Mucosa of descending colon (tissue), 3 donors: ENCODE measurements at regions not wholly inside any gene's neighbourhood (a gene's known extent, or its start where the extent isn't known, plus 50 kb on each side); places are given as distances from the start of the nearest gene placed in this dataset.

Experiments used
- ATAC-seq: fragments of 200-7000 bp; cut with Tn5 transposase; one replicate; pipeline ENCODE4 v1.9.1; 2020; ENCODE audit warnings: mild to moderate bottlenecking, moderate library complexity
- DNase-seq, 3 donors: peaks; one replicate each; pipeline ENCODE4 v3.0.0-alpha.2; 2020
- H3K36me3 ChIP-seq: fragments of 200-600 bp; one replicate; pipeline ENCODE4 v1.8.0; 2021; ENCODE audit warnings: low read depth, mild to moderate bottlenecking
- H3K4me1 ChIP-seq: fragments of 200-600 bp; one replicate; pipeline ENCODE4 v1.8.0; 2021; ENCODE audit warnings: low read depth, mild to moderate bottlenecking
- H3K4me3 ChIP-seq: fragments of 200-600 bp; one replicate; pipeline ENCODE4 v1.8.0; 2021; ENCODE audit warnings: mild to moderate bottlenecking
- H3K9me3 ChIP-seq: fragments of 200-600 bp; one replicate; pipeline ENCODE4 v1.8.0; 2021; ENCODE audit warnings: mild to moderate bottlenecking
- intact Hi-C, 2 donors: fragments of 100-400 bp; cut with DNase I in 1 of 2; cut with micrococcal nuclease in 1 of 2; formaldehyde crosslinking; loops; one replicate each; pipeline versions ENCODE4 v1.11.0 to v1.11.1; 2022; cut with DNase I, micrococcal nuclease
- TF ChIP-seq, protein P1 (sequence below): fragments of 200-600 bp; IDR thresholded peaks from one replicate; pipeline ENCODE4 v1.8.0; 2022; ENCODE audit warnings: antibody characterized with exemption, mild to moderate bottlenecking
- donor health status: DM: no; HTN: no; CAD: no; lungs with moderate emphysema.
- donor health status: DM: no; HTN: no; CAD: no.
- donor health status: DM: no; HTN: yes; CAD: no.

DNA sequence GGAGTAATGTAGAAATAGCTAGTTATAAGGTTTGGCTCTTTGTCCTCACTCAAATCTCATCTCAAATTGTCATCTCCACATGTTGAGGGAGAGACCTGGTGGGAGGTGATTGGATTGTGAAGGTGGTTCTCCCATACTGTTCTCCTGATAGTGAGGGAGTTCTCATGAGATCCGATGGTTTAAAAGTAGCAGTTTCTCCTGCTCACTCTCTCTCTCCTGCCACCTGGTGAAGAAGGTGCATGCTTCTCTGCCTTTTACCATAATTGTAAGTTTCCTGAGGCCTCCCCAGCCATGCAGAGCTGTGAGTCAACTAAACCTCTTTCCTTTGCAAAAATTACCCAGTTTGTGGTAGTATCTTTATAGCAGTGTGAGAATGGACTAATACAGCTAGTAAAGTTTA, 849.4 kb downstream of the DACH1 start:
- no peak for DNase-seq
- Histone ChIP-seq H3K36me3 (no peaks in the 10 kb centered on the region), H3K4me1 (no peaks in the 10 kb centered on the region), H3K9me3 (no peaks in the 10 kb centered on the region), H3K4me3 (no peak overlapping the region)
- no peak for ATAC-seq
- TF ChIP-seq, protein P1, sequence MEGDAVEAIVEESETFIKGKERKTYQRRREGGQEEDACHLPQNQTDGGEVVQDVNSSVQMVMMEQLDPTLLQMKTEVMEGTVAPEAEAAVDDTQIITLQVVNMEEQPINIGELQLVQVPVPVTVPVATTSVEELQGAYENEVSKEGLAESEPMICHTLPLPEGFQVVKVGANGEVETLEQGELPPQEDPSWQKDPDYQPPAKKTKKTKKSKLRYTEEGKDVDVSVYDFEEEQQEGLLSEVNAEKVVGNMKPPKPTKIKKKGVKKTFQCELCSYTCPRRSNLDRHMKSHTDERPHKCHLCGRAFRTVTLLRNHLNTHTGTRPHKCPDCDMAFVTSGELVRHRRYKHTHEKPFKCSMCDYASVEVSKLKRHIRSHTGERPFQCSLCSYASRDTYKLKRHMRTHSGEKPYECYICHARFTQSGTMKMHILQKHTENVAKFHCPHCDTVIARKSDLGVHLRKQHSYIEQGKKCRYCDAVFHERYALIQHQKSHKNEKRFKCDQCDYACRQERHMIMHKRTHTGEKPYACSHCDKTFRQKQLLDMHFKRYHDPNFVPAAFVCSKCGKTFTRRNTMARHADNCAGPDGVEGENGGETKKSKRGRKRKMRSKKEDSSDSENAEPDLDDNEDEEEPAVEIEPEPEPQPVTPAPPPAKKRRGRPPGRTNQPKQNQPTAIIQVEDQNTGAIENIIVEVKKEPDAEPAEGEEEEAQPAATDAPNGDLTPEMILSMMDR: no peak
- intact Hi-C loops: no loop called here

DNA sequence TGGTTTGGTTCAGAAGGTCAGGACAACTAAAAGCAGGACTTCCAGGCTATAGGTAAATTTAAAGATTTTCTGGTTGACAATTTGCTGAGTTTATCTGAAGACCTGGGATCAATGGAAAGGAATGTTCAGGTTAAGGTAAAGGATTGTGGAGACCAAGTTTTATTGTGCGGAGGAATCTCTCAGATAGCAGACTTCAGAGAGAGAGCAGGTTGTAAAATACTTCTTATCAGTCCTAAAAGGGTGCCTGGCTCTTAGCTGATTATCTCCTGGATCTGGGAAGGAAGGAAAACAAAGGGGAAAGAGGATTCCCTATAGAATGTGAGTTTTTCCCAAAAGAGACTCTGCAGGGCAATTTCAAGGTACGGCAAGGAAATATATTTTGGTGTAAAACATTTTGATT, 851.5 kb downstream of the DACH1 start:
- no peak for ATAC-seq
- Histone ChIP-seq H3K4me3 (no peak overlapping the region), H3K9me3 (no peaks in the 10 kb centered on the region), H3K36me3 (no peaks in the 10 kb centered on the region), H3K4me1 (no peaks in the 10 kb centered on the region)
- no peak for DNase-seq
- TF ChIP-seq, protein P1: no peak
- intact Hi-C loops: no loop called here

DNA sequence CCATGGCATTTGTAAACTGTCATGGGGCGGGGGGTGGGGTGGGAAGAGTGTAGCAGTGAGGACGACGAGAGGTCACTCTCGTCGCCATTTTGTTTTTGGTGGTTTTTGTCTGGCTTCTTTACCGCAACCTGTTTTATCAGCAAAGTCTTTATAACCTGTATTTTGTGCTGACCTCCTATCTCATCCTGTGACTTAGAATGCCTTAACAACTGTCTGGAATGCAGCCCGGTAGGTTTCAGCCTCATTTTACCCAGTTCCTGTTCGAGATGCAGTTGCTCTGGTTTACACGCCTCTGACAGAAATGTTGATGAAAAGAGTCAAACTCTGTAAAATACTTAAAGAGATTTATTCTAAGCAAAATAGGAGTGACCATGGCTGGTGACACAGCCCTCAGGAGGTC, 852.0 kb downstream of the DACH1 start:
- H3K9me3 ChIP-seq: no peaks in the 10 kb centered on the region
- intact Hi-C loops: no loop called here
- no peak overlapping the region for H3K4me3 ChIP-seq
- no peaks in the 10 kb centered on the region for H3K36me3 ChIP-seq
- ATAC-seq (no peak), DNase-seq (no peak)
- H3K4me1 ChIP-seq: no peaks in the 10 kb centered on the region
- TF ChIP-seq, protein P1: no peak

DNA sequence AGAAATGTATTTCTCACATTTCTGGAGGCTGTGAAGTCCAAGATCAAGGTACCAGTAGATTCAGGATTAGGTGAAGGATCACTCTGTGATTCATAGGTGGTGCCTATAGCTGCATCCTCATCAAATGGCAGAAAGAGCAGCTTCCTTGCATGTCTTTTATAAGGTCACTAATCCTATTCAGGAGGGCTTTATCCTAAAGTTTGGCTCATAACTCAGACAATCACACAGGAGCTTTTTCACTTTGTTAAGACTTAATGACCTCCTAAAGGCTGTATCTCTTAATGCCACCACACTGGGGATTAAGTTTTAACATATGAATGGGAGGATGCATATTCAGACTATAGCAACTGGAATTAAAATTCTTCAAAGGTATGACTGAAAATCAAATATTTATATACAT, 861.1 kb downstream of the DACH1 start:
- H3K36me3 ChIP-seq: no peaks in the 10 kb centered on the region
- ATAC-seq (no peak), DNase-seq (no peak)
- no peaks in the 10 kb centered on the region for H3K9me3 ChIP-seq
- no peaks in the 10 kb centered on the region for H3K4me1 ChIP-seq
- intact Hi-C loops: no loop called here
- TF ChIP-seq, protein P1: no peak
- H3K4me3 ChIP-seq: no peak overlapping the region

DNA sequence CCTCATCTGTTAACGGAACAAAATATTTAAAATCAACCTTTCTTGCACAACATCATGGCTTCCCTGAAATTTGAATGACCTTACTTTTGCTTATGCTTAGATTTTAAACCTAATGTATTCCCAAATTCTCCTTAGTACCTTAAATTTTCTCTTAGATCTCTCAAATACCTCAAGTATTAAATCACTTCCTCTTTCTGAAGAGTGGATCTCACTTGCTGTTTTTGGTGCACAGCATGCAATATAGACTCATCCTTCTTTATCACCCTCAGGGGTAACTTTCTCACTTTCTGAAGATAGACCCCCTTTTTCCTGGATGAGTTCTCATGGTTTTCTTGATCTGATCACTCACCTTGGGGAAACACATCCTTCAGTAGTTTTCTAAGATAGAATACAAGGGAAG, 871.7 kb downstream of the DACH1 start:
- no peak for DNase-seq
- no peaks in the 10 kb centered on the region for H3K9me3 ChIP-seq
- TF ChIP-seq, protein P1: no peak
- intact Hi-C loops: no loop called here
- ATAC-seq: no peak
- H3K36me3 ChIP-seq: no peaks in the 10 kb centered on the region
- H3K4me1 ChIP-seq: no peaks in the 10 kb centered on the region
- H3K4me3 ChIP-seq: no peak overlapping the region

DNA sequence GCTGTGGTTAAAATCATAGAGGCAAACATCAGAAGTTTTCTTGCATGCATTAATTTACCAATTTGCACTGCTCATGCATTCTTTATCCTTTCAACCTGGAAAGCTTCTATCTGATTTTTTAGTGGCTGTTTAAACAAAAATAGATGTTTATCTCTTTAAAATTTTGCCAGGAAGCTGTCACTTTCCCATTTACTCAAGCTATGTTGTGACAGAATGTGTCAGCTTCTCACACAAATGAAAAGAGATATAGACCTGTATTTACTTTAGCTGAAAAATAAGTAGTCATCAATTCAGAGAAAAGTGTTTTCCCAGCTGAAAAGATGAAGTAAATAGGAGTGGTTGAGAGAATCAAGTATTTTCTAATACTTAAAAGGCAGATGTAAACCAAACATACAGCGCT, 872.8 kb downstream of the DACH1 start:
- TF ChIP-seq, protein P1: no peak
- H3K36me3 ChIP-seq: no peaks in the 10 kb centered on the region
- DNase-seq (no peak), ATAC-seq (no peak)
- intact Hi-C loops: no loop called here
- no peaks in the 10 kb centered on the region for H3K9me3 ChIP-seq
- H3K4me1 ChIP-seq: no peaks in the 10 kb centered on the region
- no peak overlapping the region for H3K4me3 ChIP-seq
